ENCODE measurements at regions not wholly inside any gene's neighbourhood (a gene's known extent, or its start where the extent isn't known, plus 50 kb on each side); places are given as distances from the start of the nearest gene placed in this dataset.

DNA sequence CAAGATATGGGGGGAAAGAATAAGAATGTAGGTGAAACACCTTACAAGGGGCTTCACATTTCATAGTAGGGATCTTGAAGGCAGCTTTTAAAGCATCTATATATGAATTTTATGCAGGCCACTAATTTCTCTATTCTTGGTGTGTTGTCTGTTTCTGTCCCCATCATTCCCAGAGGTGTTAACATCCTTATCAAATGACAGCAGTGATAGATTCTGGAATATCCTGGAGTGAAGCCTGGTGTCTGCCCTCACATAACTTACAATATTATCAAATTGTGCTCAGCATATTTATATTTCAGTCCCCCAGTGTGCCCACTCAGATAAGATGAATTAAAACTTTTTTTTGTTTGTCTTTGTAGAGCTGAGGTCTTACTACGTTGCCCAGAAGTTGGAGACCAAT, 486.2 kb downstream of the EPHA4 start:
- no peaks in the 10 kb centered on the region for H3K9me3 Mint-ChIP-seq (ENCODE audit: low read depth)
- no peaks in the 10 kb centered on the region for H3K4me1 Mint-ChIP-seq (ENCODE audit: low read depth)
- no peak overlapping the region for H3K4me3 Mint-ChIP-seq (ENCODE audit: low read depth)
- H3K27me3 Mint-ChIP-seq: no peaks in the 10 kb centered on the region
- DNase-seq (ENCODE audit: low spot score, unreplicated experiment): no peak
- no peak overlapping the region for H3K27ac Mint-ChIP-seq
- no peaks in the 10 kb centered on the region for H3K36me3 Mint-ChIP-seq (ENCODE audit: insufficient read depth)
- TF ChIP-seq, protein P1, sequence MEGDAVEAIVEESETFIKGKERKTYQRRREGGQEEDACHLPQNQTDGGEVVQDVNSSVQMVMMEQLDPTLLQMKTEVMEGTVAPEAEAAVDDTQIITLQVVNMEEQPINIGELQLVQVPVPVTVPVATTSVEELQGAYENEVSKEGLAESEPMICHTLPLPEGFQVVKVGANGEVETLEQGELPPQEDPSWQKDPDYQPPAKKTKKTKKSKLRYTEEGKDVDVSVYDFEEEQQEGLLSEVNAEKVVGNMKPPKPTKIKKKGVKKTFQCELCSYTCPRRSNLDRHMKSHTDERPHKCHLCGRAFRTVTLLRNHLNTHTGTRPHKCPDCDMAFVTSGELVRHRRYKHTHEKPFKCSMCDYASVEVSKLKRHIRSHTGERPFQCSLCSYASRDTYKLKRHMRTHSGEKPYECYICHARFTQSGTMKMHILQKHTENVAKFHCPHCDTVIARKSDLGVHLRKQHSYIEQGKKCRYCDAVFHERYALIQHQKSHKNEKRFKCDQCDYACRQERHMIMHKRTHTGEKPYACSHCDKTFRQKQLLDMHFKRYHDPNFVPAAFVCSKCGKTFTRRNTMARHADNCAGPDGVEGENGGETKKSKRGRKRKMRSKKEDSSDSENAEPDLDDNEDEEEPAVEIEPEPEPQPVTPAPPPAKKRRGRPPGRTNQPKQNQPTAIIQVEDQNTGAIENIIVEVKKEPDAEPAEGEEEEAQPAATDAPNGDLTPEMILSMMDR (IDR thresholded peaks at IDR 0.05; ENCODE audit: unreplicated experiment): no peak

DNA sequence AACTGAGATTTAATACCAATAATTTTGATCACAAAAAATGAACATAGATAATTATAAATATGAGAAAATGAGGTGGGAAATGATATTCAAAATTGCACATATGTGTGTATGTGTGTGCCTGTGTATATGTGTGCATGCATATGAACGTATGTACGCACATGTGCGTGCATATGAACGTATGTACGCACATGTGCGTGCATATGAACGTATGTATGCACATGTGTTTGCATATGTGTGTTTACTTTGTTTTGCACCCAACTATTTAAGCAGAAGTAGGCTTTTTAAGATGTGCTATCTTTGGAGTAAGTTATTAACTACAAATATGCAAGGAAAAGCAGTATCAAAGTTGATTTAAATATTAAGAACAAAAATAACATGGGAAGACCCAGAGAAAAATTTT, 484.3 kb downstream of the EPHA4 start:
- Mint-ChIP-seq H3K27me3 (no peaks in the 10 kb centered on the region), H3K36me3 (ENCODE audit: insufficient read depth) (no peaks in the 10 kb centered on the region), H3K4me1 (ENCODE audit: low read depth) (no peaks in the 10 kb centered on the region), H3K9me3 (ENCODE audit: low read depth) (no peaks in the 10 kb centered on the region), H3K4me3 (ENCODE audit: low read depth) (no peak overlapping the region), H3K27ac (no peak overlapping the region)
- no peak for DNase-seq (ENCODE audit: low spot score, unreplicated experiment)
- TF ChIP-seq, protein P1 (IDR thresholded peaks at IDR 0.05; ENCODE audit: unreplicated experiment): no peak

DNA sequence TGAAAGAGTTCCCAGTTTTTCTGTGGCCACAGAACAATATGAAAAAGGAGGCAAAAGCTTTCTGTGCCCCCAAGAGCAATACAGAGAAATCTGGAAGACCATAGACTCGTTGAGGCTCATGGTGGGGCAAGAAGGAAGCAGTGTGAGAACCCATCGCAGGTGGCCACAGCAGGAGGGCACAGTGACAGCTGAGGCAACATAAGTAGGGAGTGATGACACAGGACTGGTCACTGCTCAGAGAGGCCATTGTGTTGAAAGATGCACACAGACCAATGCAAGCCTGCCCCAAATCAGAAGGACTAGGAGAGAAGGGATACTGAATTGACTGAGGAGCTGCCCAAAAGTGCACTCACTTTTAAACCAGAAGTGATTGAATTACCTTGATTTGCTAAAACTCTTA, 483.6 kb downstream of the EPHA4 start:
- H3K27ac Mint-ChIP-seq: no peak overlapping the region
- no peak for DNase-seq (ENCODE audit: low spot score, unreplicated experiment)

DNA sequence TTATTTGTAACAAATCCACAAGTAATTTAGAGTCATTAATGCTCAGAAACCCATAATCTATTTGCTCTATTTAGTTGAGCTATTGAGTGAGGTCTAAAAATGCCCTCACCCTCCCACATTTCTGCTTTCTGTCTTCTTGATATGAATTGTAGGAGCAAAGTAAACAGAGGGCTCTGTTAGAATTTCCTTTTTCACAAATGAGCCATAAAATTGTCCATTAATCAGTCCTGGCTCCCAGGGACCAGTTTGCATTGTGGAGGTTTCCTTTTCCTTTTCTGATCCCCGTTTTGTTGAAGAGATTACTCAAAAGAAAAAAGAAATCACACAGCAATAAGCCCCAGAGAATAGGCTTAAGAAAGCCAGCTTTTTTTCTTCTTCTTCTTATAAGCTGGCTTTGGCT, 476.7 kb downstream of the EPHA4 start:
- Mint-ChIP-seq H3K4me3 (ENCODE audit: low read depth) (no peak overlapping the region), H3K9me3 (ENCODE audit: low read depth) (no peaks in the 10 kb centered on the region), H3K4me1 (ENCODE audit: low read depth) (peaks cover 14% of the 10 kb centered on the region), H3K27ac (no peak overlapping the region), H3K27me3 (no peaks in the 10 kb centered on the region), H3K36me3 (ENCODE audit: insufficient read depth) (no peaks in the 10 kb centered on the region)
- DNase-seq (ENCODE audit: low spot score, unreplicated experiment): no peak
- TF ChIP-seq, protein P1 (IDR thresholded peaks at IDR 0.05; ENCODE audit: unreplicated experiment): no peak

More for the DNA sequence above, 483.6 kb downstream of the EPHA4 start:
- no peaks in the 10 kb centered on the region for H3K27me3 Mint-ChIP-seq
- TF ChIP-seq, protein P1 (IDR thresholded peaks at IDR 0.05; ENCODE audit: unreplicated experiment): no peak
- H3K4me1 Mint-ChIP-seq (ENCODE audit: low read depth): no peaks in the 10 kb centered on the region
- no peaks in the 10 kb centered on the region for H3K9me3 Mint-ChIP-seq (ENCODE audit: low read depth)
- H3K4me3 Mint-ChIP-seq (ENCODE audit: low read depth): no peak overlapping the region
- H3K36me3 Mint-ChIP-seq (ENCODE audit: insufficient read depth): no peaks in the 10 kb centered on the region

DNA sequence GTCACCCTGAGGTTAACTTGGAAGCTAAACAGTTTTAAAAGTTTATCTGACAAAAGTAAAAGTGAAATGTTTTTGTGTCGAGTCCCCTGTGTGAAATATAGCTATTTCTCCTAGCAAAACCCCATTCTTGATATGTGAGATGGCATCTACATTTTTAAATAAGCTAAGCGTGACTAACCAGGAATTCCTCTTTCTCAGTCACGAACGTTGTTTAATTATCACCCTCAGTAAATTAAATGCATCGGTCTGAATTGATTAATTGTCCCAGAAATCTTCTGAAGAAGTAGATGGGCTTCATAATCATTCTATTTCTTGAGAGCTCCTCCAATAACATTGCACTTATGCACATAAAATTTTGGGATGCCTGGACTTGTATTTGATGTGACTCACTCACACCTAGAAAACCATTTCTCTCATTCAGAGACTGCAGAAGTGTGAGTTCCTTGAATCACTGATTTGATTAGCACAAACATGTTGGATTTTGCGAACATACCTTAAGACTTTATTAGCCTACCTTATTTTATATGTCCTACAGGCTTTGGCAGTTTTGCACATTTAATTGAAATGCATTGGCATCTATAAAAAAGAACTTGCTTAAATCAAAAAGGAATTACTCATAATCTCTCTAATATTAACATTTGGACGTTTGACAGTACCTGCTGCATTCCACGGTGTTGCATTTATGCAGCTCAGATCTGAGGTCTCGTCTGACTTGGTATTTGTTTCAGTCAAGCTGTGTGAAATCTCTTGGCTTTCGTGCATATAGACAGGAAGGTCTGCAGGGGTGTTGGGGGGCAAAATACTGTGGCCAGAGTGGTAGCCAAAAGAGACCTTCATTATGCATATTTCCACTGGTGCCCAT, 475.2 kb downstream of the EPHA4 start:
- H3K36me3 Mint-ChIP-seq (ENCODE audit: insufficient read depth): no peaks in the 10 kb centered on the region
- no peak for DNase-seq (ENCODE audit: low spot score, unreplicated experiment)
- no peak overlapping the region for H3K27ac Mint-ChIP-seq
- peaks cover 15% of the 10 kb centered on the region for H3K4me1 Mint-ChIP-seq (ENCODE audit: low read depth)
- no peak overlapping the region for H3K4me3 Mint-ChIP-seq (ENCODE audit: low read depth)
- no peaks in the 10 kb centered on the region for H3K9me3 Mint-ChIP-seq (ENCODE audit: low read depth)
- TF ChIP-seq, protein P1 (IDR thresholded peaks at IDR 0.05; ENCODE audit: unreplicated experiment): no peak
- no peaks in the 10 kb centered on the region for H3K27me3 Mint-ChIP-seq
